CD4-positive, alpha-beta T cell treated with Interleukin-12 subunit alpha and Interleukin-12 subunit beta, for 1 hour (primary cell): ENCODE measurements at regions not wholly inside any gene's neighbourhood (a gene's known extent, or its start where the extent isn't known, plus 50 kb on each side); places are given as distances from the start of the nearest gene placed in this dataset.

ENCODE experiments used
- DNase-seq: peaks from one replicate; pipeline ENCODE4 v3.0.0-alpha.2; 2020

GRCh38 chr4:147328189-147328588 lies 152.7 kb upstream of the EDNRA start:
- DNase-seq = no peak

- no peak for DNase-seq
These were observed 152.0 kb upstream of the EDNRA start for GRCh38 chr4:147328756-147329446.

- DNase-seq = no peak
These were observed 148.8 kb upstream of the EDNRA start for GRCh38 chr4:147332091-147332490.

- DNase-seq = no peak
These were observed 146.4 kb upstream of the EDNRA start for GRCh38 chr4:147334478-147334877.

GRCh38 chr4:147335183-147335582 lies 145.7 kb upstream of the EDNRA start:
- no peak for DNase-seq

- DNase-seq = no peak
These were observed 144.6 kb upstream of the EDNRA start for GRCh38 chr4:147336252-147336651.

- no peak for DNase-seq
These were observed 141.8 kb upstream of the EDNRA start for GRCh38 chr4:147339100-147339499.

- DNase-seq = no peak
These were observed 140.8 kb upstream of the EDNRA start for GRCh38 chr4:147340111-147340510.

GRCh38 chr4:147340591-147341120 lies 140.2 kb upstream of the EDNRA start:
- no peak for DNase-seq

- DNase-seq = no peak
These were observed 137.2 kb upstream of the EDNRA start for GRCh38 chr4:147343692-147344091.

- no peak for DNase-seq
These were observed 135.2 kb upstream of the EDNRA start for GRCh38 chr4:147345662-147346061.

GRCh38 chr4:147347217-147347616 lies 133.7 kb upstream of the EDNRA start:
- no peak for DNase-seq

GRCh38 chr4:147349193-147349592 lies 131.7 kb upstream of the EDNRA start:
- DNase-seq = no peak

GRCh38 chr4:147351083-147351787 lies 129.7 kb upstream of the EDNRA start:
- DNase-seq = no peak

- DNase-seq = no peak
These were observed 126.7 kb upstream of the EDNRA start for GRCh38 chr4:147354237-147354636.

GRCh38 chr4:147355032-147355656 lies 125.8 kb upstream of the EDNRA start:
- DNase-seq = no peak

- DNase-seq = no peak
These were observed 125.0 kb upstream of the EDNRA start for GRCh38 chr4:147355847-147356246.

- no peak for DNase-seq
These were observed 120.6 kb upstream of the EDNRA start for GRCh38 chr4:147360301-147360700.

GRCh38 chr4:147361726-147362125 lies 119.2 kb upstream of the EDNRA start:
- DNase-seq = no peak

GRCh38 chr4:147362938-147363337 lies 118.0 kb upstream of the EDNRA start:
- DNase-seq = no peak

GRCh38 chr4:147363514-147363913 lies 117.4 kb upstream of the EDNRA start:
- no peak for DNase-seq

- DNase-seq = no peak
These were observed 115.5 kb upstream of the EDNRA start for GRCh38 chr4:147365396-147365795.

GRCh38 chr4:147366164-147366563 lies 114.7 kb upstream of the EDNRA start:
- DNase-seq = no peak

- DNase-seq = no peak
These were observed 113.0 kb upstream of the EDNRA start for GRCh38 chr4:147367891-147368290.
